ENCODE measurements at regions not wholly inside any gene's neighbourhood (a gene's known extent, or its start where the extent isn't known, plus 50 kb on each side); places are given as distances from the start of the nearest gene placed in this dataset.
A peak's percentile ranks its signal among the peaks of the same experiment; 100 is the strongest.

GRCh38 chr6:1551249-1551648 lies 58.5 kb upstream of the FOXC1 start:
- no peak for DNase-seq (ENCODE audit: low read depth)

DNA sequence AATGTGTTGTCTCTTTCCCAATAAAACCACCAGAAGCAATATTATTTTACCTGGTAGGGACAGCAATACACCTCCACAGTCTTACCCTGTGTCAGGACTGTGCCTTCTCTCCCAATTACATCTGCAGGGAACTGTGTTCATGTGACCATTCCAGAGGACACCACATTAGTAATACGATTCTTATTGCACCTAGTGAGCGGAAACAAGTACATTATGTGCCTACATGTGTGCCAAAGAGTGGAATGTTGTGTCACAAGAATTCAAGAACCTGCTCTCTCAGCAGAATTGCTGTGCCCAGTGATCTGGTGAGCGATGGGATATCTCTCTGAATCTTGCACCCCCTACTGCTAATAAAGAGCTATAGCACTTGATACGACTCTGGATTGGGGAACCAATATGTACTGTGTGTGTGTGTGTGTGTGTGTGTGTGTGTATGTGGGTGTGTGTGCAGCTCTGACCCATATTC lies 57.4 kb upstream of the FOXC1 start:
- DNase-seq (ENCODE audit: low read depth) = peak; percentile 59

DNA sequence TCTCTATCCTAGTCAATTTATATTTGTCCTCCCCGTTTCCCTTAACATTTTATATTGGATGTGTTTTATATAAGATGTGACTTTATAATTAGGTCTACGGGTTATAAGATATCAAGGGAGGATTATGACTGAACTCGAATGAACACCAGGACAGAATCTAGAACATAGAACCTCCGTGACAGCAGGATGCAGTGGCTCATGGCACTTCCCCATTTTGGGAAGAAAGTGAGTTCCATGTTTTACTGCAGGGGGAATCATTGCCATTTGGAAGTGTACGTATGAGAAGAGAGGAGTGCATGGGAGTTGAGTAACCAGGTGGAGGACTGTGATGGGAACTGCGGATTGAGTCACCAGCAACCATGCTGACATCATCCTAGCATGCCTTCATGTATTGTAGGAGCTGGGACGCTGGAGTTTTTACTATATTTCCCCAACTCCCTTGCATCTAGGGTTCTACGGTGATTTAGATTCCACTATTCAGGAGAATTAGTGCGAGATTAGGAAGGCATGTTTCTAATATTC lies 56.1 kb upstream of the FOXC1 start:
- no peak for DNase-seq (ENCODE audit: low read depth)

- no peak for DNase-seq (ENCODE audit: low read depth)
These were observed 55.6 kb upstream of the FOXC1 start for GRCh38 chr6:1554141-1554475.

GRCh38 chr6:1554476-1555310 lies 55.0 kb upstream of the FOXC1 start:
- DNase-seq (ENCODE audit: low read depth) = no peak

DNA sequence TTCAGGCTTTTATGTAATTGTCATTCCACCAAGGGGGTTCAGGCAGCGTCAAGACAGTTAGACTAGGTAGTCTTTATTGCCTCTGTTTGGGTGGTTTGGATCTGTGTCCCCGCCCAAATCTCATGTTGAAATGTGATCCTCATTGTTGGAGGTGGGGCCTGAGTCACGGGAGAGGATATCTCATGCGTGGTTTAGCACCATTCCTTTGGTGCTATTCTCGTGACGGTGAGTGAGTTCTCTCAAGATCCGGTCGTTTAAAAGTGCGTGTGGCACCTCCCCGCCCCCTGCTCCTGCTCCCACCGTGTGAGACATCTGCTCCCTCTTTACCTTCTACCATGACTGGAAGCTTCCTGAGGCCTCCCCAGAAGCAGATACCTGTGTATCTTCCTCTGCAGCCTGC lies 51.3 kb upstream of the FOXC1 start:
- peak; percentile 4 for DNase-seq (ENCODE audit: low read depth)
